HG03108 (cell line): ENCODE measurements at regions not wholly inside any gene's neighbourhood (a gene's known extent, or its start where the extent isn't known, plus 50 kb on each side); places are given as distances from the start of the nearest gene placed in this dataset.

Source experiments
- ATAC-seq: cut with Tn5 transposase; IDR thresholded peaks from one replicate; pipeline ENCODE4 v1.9.1; 2021; ENCODE audit warnings: moderate library complexity; ENCODE audit not compliant: unreplicated experiment

DNA sequence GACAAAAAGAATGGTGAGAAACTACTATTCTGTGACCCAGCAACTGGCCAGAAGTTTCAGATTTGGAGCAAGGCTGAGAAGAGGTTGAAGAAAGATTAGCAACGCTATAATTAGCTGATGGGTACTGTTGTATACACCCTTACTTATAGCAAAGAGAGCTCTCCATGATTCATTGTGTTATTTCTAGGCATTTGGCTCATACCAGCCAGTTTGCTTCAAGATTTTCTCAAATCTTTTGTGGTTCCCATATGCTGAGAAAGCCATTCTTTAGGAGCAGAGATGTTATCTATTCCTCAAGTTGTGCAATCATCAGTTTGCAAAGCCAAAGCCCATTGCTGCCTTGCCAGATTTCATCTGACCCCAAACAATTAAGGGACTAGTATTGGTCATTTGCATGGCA lies 179.4 kb downstream of the ETS1 start:
- no peak for ATAC-seq

DNA sequence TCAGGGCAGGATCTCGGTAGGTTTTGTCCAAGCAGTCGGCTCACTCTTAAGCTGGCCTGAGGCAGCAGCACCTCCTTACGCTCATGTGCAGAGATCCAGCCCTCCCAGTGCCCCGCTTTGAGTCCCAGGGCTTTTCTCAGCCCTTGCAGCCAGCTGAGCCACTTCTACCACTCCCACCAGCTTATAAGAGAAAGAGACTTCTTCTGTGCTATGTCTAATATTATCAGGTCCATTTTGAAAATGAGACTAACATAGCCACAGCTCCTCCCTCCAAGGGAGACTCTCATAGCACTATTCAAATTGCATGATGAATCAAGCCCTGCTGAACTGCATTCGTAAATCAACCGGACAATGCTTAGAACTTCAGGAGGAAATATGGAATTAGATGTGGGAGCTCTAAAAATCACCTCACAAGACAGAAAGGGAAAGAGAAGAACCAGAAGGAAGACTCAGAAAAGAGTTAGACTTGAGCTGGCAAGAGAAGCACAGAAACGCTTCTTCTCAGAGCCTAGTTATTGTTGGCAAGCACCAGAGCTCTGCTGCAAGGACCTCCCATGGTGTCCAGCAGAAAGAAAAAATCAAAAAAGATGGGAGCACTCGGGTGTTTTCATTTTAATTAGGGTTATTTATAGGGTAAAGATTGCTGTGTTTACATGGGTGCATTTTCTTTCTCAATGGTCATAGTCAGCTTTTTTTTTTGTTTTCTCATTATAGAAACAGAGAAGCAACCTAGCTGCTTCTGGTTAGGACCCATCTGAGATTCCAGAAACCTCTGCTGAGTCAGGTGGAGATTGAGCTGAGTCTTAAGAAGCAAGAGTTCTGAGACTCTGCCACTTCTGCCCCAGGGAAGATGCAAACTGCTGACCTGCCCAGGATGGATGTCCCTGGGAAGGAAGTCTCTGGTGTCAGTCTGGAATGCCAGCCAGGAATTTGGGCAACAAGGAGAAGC lies 181.4 kb downstream of the ETS1 start:
- no peak for ATAC-seq

DNA sequence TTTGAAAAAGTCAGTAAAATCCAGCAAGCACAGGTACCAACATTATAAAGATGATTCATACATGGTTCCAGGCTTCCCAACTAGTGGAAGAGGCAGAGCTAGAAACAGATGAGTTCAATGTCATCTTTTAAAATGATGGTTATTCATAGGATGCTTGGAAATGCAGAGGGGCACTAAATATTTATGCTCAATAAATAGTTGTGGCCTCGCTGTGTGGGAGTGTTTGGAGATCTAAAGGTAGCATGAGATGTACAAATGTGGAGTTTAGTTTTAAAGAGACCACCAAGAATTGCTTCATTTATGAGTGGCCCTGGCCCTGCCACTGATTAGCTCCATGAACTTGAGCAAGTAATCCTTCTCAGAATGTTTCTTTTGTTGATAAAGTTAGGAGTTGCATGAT lies 182.2 kb downstream of the ETS1 start:
- ATAC-seq, result no peak

DNA sequence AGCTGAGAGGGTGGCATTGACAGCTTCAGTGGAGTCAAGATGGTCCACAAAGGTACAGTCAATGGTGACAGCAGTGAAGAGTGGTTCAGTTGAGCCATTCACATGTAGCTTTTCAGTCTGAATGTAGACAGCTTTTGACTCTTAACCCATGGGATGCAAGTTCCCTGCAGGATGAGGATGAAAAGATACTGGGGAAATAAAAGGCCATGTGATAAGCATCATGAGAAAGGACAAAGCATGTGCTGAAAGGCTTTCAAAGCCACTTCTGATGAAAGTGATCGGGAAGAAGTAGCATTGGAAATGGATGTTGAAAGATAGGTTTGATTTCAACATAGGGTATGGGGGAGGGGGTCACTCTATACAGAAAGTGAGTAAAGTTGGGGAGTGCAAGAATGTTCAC lies 182.9 kb downstream of the ETS1 start:
- ATAC-seq, result no peak

DNA sequence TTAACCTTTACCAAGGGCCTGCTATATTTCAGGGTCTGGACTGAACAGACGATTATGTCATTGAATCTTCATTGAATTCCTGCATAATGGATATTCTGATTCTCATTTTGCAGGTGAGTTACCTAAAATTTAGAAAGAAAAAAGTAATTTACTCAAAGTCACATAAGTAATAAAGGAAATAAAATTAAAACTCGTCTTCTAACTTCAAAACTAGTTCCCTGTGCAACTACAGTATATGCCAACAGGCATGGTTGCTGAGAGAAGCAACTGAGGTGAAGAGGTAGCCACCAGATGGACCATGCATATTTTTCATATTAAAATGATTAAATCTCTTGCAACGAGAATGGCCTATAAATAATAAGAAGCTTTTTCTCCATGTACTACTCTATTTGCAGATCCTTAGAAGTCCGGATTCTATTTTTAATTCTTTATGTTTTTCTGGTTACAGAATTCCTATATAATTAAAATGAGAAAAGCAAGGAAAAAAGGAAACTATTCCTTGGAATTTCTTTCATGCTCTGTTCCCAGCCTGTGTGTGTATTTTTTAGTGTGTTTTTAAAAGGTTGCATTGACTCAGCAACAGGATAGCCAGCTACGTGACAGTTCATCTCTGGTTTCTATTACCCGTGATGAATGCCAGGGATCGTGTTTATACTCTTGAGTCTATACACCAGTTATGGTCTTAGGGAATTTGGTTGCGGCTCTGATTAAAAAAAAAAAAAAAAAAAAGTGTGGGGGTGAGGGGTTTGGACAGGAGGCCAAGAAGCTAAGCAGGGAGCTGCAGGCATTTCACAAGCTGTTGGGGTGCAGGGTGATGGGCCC lies 186.8 kb downstream of the ETS1 start:
- ATAC-seq, result no peak

DNA sequence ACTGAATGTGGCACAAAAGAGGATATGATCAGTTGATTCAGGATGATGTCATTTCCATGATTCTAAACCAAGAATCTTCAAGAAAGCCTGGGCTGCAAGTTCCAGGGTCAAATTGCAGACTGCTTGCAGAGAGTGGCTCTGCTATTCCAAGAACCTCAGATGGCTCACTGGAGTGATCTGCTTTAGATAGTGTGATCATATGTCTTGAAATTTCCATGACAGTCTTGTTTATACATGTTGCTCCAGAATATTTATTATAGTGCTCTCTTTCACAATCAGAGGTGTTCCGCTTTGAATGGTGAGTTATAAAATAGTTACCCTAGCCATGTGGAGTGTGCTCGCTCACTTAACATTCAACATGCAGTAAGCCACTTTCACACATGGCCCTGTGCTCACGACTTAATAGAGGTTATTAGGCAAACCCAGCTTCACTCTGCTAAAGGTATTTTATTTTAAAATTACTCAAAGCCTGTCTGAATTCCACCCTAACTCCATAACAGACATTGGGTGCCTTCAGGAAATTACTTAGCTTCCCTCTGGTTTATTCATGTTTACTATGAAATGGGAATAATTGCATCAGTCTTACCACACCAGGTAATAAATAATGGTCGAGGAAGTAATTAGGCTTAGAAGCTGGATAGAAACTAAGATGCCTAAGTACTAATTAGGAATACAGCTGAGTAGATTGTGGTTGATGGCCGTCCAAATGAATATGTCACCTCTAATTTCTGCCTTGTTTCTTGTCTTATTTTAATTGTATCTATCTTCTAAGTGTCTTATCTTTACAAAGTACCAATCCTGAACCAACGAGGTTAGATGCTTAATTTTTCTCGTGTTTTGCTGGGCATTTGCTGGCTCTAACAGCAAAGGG lies 187.9 kb downstream of the ETS1 start:
- peak; percentile 42 for ATAC-seq

DNA sequence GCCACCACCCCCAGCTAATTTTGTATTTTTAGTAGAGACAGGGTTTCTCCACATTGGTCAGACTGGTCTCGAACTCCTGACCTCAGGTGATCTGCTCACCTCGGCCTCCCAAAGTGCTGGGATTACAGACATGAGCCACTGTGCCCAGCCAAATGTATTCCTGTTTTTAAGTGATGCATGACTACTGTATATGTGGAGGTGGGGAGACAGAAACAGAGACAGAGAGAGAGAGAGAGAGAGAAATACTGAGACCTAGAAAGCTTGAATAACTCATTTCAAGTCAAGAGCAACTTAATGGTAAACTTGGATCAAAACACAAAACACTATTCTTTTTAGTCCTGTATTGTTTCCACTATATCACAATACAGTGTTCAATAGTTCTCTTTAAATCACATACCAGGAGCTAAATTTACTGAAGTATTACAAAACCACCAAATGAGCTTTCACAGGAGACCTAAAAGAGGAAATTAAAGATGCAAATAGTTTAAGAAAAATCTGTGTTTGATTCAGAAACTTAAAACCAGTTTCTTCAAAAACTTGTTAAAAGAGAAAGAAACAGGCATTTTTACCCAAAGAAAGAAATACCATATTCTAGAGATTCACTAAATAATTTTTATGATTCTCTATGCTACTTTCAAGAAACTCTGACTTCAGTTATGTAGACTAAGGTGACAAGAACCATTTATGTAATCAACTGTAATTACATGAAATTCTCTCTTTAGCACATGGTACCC lies 188.7 kb downstream of the ETS1 start:
- peak; percentile 17 for ATAC-seq

DNA sequence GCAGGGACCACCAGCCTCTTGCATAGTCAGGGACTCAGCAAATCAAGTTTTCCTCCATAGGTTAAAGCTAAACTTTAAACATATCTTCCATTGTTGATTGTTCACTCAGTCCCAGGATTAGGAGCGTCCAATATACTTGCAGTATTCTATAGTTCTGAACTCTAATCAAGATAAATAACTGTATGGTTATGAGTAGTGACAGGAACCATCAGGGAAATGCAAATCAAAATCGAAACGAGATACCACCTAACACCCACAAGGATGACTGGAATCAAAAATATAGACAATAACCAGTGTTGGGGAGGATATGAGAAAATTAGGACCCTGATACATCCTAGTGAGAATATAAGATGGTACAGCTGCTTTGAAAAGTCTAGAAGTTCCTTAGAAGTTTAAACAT lies 190.0 kb downstream of the ETS1 start:
- no peak for ATAC-seq

DNA sequence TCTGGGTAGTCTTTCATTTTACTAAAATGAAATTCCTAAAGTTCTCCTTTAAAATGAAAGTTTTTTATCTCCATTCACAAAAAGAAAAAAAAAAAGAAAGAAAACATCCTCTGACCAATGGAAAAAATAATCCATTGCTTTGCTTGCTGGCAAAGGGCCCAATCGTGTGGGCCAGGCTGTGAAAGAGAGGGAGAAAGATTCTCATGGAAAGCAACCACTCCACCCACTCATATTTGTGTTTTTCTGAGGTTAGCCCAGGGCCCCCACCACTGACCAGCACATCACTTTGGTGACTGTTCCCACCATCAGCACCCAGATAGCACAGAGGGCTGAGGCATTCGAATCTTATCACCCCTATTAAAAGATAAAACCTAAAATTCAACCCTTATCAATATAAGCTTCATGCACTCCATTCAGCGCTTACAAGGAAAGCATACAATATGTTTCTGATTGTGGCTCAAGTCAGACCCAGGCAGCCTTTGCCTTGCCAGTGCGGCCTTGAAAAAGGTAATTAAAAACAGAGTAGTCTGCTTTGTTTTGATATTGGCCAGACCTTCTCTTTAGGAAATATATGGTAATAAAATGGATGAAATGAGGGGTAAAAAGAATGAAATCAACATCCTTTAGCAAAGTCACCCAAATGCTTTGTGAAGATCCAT lies 192.8 kb downstream of the ETS1 start:
- no peak for ATAC-seq

DNA sequence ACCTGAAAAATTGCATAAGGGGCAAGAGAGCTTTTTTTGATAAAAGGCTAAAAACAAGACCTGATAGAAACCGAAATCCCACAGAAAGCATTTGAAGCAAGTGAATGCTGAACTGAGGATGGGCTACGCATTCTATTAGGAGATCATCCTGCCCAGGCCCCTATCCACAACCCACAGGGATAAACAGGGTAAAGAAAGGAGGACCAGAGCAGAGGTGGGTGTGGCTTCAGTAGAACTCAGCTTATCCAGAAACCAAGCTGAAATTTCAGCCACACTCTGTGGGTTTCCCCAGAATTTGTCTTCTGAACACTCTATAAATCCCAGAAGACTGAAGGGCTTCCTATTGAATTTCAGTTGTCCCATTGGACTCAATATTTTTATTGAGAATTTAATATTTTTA lies 195.1 kb downstream of the ETS1 start:
- ATAC-seq, result no peak

DNA sequence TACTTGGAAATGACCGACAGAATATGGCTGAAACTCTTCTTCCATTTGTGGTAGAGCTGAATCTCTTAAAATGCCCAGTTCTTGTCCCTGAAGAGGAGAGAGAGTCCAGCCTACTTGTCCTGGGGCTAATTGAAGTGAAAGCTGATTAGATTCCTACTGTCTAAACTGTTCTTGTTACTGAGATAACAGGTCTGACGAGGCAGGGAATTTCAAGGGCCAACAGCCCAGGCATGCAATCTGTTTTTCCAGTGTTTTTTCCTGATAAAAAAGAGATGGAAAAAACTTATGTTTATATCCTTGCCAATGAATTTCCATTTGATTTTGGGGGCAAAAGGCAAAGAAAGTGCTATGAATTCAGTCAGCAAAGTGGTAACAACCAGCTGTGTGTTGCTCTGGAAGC lies 195.5 kb downstream of the ETS1 start:
- ATAC-seq, result no peak

DNA sequence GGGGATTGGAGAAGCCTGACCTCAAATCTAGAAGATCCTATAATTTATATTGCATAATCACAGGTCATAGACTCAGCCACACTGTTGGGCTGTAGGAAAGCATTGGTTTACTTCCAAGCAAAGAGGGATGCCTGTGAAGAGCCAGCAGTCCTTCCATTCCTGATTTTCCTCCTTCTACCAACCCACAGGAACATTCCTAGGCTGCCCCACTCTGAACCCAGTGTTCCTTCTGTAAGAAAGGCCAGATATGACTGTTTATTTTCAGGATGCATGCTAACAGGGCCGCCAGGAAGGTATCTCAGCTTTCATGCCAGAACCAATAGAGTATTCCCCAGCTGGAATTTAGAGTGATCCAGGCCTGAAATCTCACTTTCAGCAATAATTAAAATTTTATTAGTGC lies 197.1 kb downstream of the ETS1 start:
- no peak for ATAC-seq

DNA sequence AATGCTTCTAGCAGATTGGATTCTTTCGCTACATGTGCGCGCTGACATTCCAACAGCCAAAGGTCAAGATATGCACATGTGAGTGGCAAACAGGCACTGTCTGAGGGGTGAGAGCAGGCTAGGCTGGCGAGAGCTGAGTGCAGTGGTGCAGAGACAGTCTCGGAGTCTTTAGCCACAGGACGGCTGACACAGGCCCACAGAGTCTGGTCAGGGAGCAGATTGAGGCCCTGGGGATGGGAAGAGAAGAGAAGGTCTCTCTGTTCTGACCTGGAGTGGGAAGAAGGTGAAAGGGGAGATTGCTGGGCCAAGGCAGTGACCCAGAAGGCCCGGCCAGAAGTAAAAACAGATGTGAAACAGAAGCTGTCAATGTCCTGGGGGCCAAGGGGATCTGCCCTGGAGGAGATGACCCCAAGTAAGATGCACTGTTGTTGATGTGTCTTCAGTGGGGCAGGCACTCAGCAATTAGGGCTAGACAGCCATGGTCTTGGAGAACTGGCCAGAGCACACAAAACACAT lies 197.8 kb downstream of the ETS1 start:
- no peak for ATAC-seq

DNA sequence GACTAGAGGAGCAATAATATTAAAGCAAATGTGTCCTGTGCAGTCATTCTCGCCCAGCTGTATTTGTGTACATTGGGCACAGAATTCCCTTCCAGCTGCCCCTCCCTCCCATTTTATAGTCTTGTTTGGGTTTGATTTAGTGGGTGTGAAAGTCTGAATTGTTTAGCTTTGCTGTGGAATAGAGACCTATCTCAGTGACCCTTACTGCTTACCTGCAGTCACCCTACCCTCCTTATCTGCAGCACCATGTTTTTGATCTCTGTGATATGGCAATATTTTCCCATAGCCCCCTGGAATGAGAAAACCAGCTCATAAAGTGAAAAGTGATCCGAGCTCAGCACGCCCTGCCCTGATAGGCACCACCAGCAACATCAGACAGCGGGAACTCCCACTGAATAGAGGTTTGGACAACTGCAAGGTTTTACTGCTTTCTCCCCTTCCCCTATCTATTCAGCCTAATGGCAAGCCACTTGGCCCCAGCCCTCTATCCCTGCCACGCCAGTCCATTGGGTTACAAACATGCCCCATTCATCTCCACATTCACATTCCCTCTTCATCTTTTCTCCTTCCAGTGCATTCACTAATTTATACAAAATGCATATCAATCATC lies 199.0 kb downstream of the ETS1 start:
- no peak for ATAC-seq

DNA sequence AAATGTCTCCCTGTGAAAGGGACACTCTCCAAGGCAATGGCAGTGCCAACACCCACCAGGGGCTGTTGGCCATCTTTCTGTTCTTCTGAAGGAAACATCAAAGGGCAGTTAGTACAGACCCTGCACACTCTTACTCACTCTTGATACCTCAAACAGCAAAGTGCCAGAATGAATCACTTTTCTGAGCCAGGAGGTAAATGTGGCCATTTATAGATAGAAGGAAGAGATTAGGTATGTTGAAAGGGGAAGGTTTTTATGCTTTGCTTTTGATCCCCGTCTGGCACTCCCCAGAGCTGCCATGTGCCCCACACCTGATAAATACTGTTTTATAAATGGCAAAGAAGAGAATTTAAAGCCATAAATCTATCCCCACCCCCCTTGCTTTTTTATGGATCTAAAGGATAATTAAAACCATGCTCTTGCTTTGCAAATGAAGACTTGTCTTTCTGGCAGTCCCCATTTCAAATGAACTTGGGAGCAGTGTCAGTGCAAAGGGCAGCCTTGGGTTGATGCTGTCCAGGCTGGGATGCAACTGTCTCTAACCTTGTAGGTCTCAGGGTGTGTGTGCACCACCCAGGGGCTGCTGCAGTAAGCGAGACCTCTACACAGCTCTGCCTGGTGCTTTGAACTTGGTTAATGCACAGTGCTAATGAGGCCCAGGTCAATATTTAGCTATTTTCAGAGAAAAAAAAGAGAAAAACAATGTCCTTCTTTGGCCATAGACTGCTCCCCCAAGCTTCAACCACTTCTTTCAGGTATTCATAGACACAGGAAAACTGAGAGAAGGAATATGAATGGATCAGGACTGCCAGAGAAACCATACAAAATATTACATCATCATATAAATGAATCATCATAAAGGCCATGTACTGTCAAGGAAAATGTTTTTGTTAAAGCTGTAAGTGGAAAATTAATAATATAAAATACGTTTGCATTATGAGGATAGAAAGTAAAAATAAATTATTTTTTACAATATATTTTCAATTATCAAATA lies 207.5 kb downstream of the ETS1 start:
- ATAC-seq, result no peak

DNA sequence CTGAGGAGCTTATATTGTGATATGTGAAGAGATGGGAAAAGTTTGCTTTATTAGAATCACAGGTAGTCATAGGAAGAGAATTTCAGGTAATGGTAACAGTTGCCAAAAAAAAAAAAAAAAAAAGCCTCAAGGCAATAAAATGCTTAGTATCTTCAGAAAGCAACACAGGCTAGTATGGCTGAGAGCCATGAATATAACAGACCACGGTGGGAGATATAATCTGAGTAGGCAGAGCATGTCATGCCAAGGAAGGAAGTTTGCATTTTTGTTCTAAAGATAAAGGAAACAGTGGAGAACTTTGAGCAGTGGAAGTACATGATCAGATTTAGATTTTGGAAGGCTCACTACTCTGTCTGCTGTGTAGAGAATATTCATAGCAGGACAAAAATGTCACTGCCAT lies 211.4 kb downstream of the ETS1 start:
- ATAC-seq, result no peak

DNA sequence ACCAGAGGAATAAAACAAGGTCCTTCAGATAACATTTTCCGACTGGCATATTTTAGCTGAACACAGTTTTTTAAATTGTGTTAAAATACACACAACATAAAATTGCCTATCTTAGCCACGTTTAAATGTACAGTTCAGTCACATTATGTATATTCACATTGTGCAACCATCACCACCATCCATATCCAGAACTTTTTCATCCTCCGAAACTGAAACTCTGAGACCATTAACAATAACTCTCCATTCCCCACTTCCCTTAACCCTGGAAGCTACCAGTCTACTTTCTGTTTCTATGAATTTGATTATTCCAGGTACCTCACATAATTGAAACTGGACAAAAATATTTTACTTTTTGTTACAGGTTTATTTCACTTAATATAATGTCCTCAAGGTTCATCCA lies 213.3 kb downstream of the ETS1 start:
- no peak for ATAC-seq

DNA sequence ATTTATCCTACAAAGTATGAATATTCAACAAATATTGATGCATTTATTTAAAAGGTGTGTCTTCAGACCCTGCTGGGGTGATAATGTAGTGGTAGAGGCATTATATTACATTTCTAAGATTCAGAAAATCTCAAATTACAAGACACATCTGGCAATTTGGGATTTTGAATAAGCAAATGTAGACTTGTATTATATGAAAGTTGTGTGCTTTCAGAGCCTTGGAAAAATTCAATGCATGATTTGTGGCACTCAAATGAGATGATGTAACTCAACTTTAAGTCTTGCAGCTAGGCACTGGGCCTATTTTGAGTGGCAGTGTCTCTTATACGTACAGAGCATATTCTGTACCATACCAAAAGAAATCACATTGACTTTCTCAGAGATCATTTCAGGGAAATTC lies 214.4 kb downstream of the ETS1 start:
- ATAC-seq, result no peak
